H1 (cell line): ENCODE measurements at regions not wholly inside any gene's neighbourhood (a gene's known extent, or its start where the extent isn't known, plus 50 kb on each side); places are given as distances from the start of the nearest gene placed in this dataset.

Source experiments
- CTCF ChIA-PET: fragments of 300-600 bp; sonication (Branson Sonifier 250); formaldehyde crosslinking; loops from one replicate; lab custom pipeline; 2021; ENCODE audit not compliant: partially characterized antibody; lab: Charles Lee
- POLR2A ChIA-PET: fragments of 300-600 bp; sonication (Branson Sonifier 250); formaldehyde crosslinking; loops from one replicate; lab custom pipeline; 2021; ENCODE audit warnings: inconsistent platforms; ENCODE audit not compliant: partially characterized antibody; lab: Charles Lee
- DNase-seq, 2 experiments: peaks; one replicate each; pipeline versions ENCODE4 v3.0.0 to v3.0.0-alpha.2; 2010 to 2022; ENCODE audit warnings: low spot score in 2 of 2, low read depth in 1 of 2, mixed read lengths in 1 of 2
- FAIRE-seq: peaks from 2 replicates; lab custom pipeline; 2011; peaks lifted over from hg19 to GRCh38; lab: Jason Lieb, UNC
- H2AFZ ChIP-seq: 2 replicates; pipeline ENCODE4 v1.8.1; 2012; ENCODE audit warnings: low read length, inconsistent platforms
- H2AK5ac ChIP-seq: 2 replicates; pipeline ENCODE4 v1.6.1; 2013; ENCODE audit warnings: low read depth, low read length
- H2BK120ac ChIP-seq: replicated peaks from 2 replicates; pipeline ENCODE3; 2013; ENCODE audit warnings: low read depth, low read length, inconsistent platforms
- H2BK12ac ChIP-seq: 2 replicates; pipeline ENCODE4 v1.6.1; 2013; ENCODE audit warnings: low read depth, low read length
- H2BK15ac ChIP-seq: 2 replicates; pipeline ENCODE4 v1.6.1; 2013; ENCODE audit warnings: low read length
- H2BK20ac ChIP-seq: 2 replicates; pipeline ENCODE4 v1.6.1; 2013; ENCODE audit warnings: low read length
- H2BK5ac ChIP-seq: 2 replicates; pipeline ENCODE4 v1.6.1; 2013; ENCODE audit warnings: low read depth, low read length
- H3K14ac ChIP-seq: 2 replicates; pipeline ENCODE4 v1.6.1; 2013; ENCODE audit warnings: inconsistent platforms; ENCODE audit not compliant: insufficient read length
- H3K18ac ChIP-seq: 2 replicates; pipeline ENCODE4 v1.6.1; 2013; ENCODE audit warnings: low read length; ENCODE audit errors: extremely low read depth
- H3K23ac ChIP-seq: 2 replicates; pipeline ENCODE4 v1.6.1; 2013; ENCODE audit warnings: inconsistent platforms; ENCODE audit not compliant: insufficient read length
- H3K23me2 ChIP-seq: 2 replicates; pipeline ENCODE4 v1.6.1; 2013; ENCODE audit warnings: low read depth, low read length
- H3K27ac ChIP-seq: 2 replicates; pipeline ENCODE4 v1.6.1; 2011; ENCODE audit warnings: low read depth, low read length, inconsistent platforms
- H3K27me3 ChIP-seq, 4 experiments: replicated peaks in 1 of 4; 1 replicate in 1 of 4; 2 replicates in 3 of 4; pipeline versions ENCODE4 v1.6.1 to v1.8.1; 2011 to 2013; ENCODE audit warnings: low read length in 3 of 4, mild to moderate bottlenecking in 3 of 4, inconsistent platforms in 2 of 4, mixed read lengths in 2 of 4, moderate library complexity in 1 of 4; ENCODE audit not compliant: control insufficient read depth in 3 of 4, insufficient read depth in 3 of 4; ENCODE audit errors: extremely low read depth in 1 of 4
- H3K36me3 ChIP-seq, 4 experiments: 2 replicates each; pipeline versions ENCODE4 v1.6.1 to v1.8.1; 2011 to 2013; ENCODE audit warnings: mild to moderate bottlenecking in 4 of 4, low read length in 3 of 4, moderate library complexity in 2 of 4, control low read depth in 1 of 4, inconsistent platforms in 1 of 4; ENCODE audit not compliant: insufficient read depth in 4 of 4, control insufficient read depth in 2 of 4
- H3K4ac ChIP-seq: replicated peaks from 2 replicates; pipeline ENCODE3; 2013; ENCODE audit warnings: low read length, low read depth, mixed read lengths, inconsistent platforms; ENCODE audit not compliant: insufficient read length
- H3K4me1 ChIP-seq, 4 experiments: replicated peaks in 1 of 4; 1 replicate in 1 of 4; 2 replicates in 3 of 4; pipeline versions ENCODE4 v1.6.1 to v1.8.1; 2011 to 2013; ENCODE audit warnings: low read length in 3 of 4, inconsistent platforms in 2 of 4, mixed read lengths in 1 of 4; ENCODE audit not compliant: insufficient read depth in 4 of 4, control insufficient read depth in 3 of 4
- H3K4me2 ChIP-seq, 2 experiments: 2 replicates each; pipeline versions ENCODE4 v1.6.1 to v1.8.1; 2011 to 2013; ENCODE audit warnings: low read depth in 2 of 2, low read length in 2 of 2, control low read depth in 1 of 2, inconsistent platforms in 1 of 2, mild to moderate bottlenecking in 1 of 2; ENCODE audit not compliant: insufficient read depth in 1 of 2
- H3K4me3 ChIP-seq, 4 experiments: fragments of 200-600, 300-600 bp in 1 of 4; sonication (generic), shearing (Covaris generic), sonication (Bioruptor Twin) in 1 of 4; 2 replicates each; pipeline versions ENCODE4 v1.5.1 to v1.8.1; 2011 to 2016; ENCODE audit warnings: low read length in 4 of 4, low read depth in 3 of 4, control low read depth in 2 of 4, inconsistent platforms in 2 of 4, mild to moderate bottlenecking in 2 of 4, mixed read lengths in 1 of 4, moderate library complexity in 1 of 4; ENCODE audit not compliant: insufficient read depth in 2 of 4; ENCODE audit errors: extremely low read depth in 1 of 4
- H3K56ac ChIP-seq: replicated peaks from 2 replicates; pipeline ENCODE3; 2013; ENCODE audit warnings: low read depth, mild to moderate bottlenecking, mixed read lengths, low read length, inconsistent platforms; ENCODE audit not compliant: insufficient read length
- H3K79me1 ChIP-seq: 2 replicates; pipeline ENCODE4 v1.6.1; 2013; ENCODE audit warnings: low read depth, low read length, control low read depth
- H3K79me2 ChIP-seq, 2 experiments: 2 replicates each; pipeline versions ENCODE4 v1.6.1 to v1.8.1; 2012 to 2013; ENCODE audit warnings: low read length in 2 of 2, mild to moderate bottlenecking in 2 of 2, inconsistent platforms in 1 of 2; ENCODE audit not compliant: insufficient read depth in 2 of 2, control insufficient read depth in 1 of 2
- H3K9ac ChIP-seq, 4 experiments: replicated peaks in 1 of 4; 1 replicate in 1 of 4; 2 replicates in 3 of 4; pipeline versions ENCODE4 v1.6.1 to v1.8.1; 2011 to 2013; ENCODE audit warnings: low read depth in 3 of 4, low read length in 3 of 4, control low read depth in 2 of 4, mild to moderate bottlenecking in 2 of 4, moderate library complexity in 2 of 4, inconsistent platforms in 1 of 4; ENCODE audit errors: extremely low read depth in 1 of 4
- H3K9me3 ChIP-seq, 2 experiments: 2 replicates each; pipeline versions ENCODE4 v1.6.1 to v1.8.1; 2012 to 2013; ENCODE audit warnings: mild to moderate bottlenecking in 2 of 2, moderate library complexity in 2 of 2, control low read depth in 1 of 2, inconsistent platforms in 1 of 2, low read depth in 1 of 2, low read length in 1 of 2, mixed read lengths in 1 of 2; ENCODE audit not compliant: insufficient read depth in 2 of 2
- H4K20me1 ChIP-seq, 2 experiments: replicated peaks in 1 of 2; 2 replicates each; pipeline versions ENCODE3 to v1.8.1; 2011 to 2013; ENCODE audit warnings: inconsistent platforms in 2 of 2, low read length in 2 of 2, mild to moderate bottlenecking in 1 of 2; ENCODE audit not compliant: insufficient read depth in 2 of 2, control insufficient read depth in 1 of 2
- H4K5ac ChIP-seq: 2 replicates; pipeline ENCODE4 v1.6.1; 2013; ENCODE audit warnings: low read length, low read depth, mixed read lengths, inconsistent platforms; ENCODE audit not compliant: insufficient read length
- H4K8ac ChIP-seq: 2 replicates; pipeline ENCODE4 v1.8.0; 2013; ENCODE audit warnings: mild to moderate bottlenecking, moderate library complexity, low read length, inconsistent platforms; ENCODE audit not compliant: insufficient read depth; ENCODE audit errors: extremely low read depth
- H4K91ac ChIP-seq: replicated peaks from 2 replicates; pipeline ENCODE3; 2013; ENCODE audit warnings: low read length, mixed read lengths, inconsistent platforms; ENCODE audit not compliant: insufficient read length
- CEBPB ChIP-seq: IDR thresholded peaks from 2 replicates; pipeline ENCODE4 v1.6.1; 2012; ENCODE audit warnings: low read depth, low read length
- RXRA ChIP-seq: IDR thresholded peaks from 2 replicates; pipeline ENCODE4 v1.6.1; 2011; ENCODE audit warnings: low read depth, mild to moderate bottlenecking, low read length, moderate library complexity; ENCODE audit not compliant: insufficient read depth
- SIRT6 ChIP-seq: IDR thresholded peaks from one replicate; pipeline ENCODE4 v1.7.1; 2012; ENCODE audit warnings: low read length, inconsistent platforms
- SP4 ChIP-seq: IDR thresholded peaks from 2 replicates; pipeline ENCODE4 v1.6.1; 2012; ENCODE audit warnings: low read length, inconsistent platforms
- WGBS, 2 experiments: shearing (Covaris generic) in 1 of 2; methylation state at CpG; one replicate each; pipeline versions ENCODE4 v1.1.6 to v1.1.7; 2013 to 2015; ENCODE audit warnings: low lambda C conversion rate in 2 of 2, mixed read lengths in 2 of 2, inconsistent platforms in 1 of 2, low coverage in 1 of 2, missing lambda C conversion rate in 1 of 2; ENCODE audit not compliant: insufficient replicate concordance in 2 of 2, insufficient coverage in 1 of 2, insufficient read length in 1 of 2; ENCODE audit errors: extremely low coverage in 1 of 2, missing lambda C conversion rate in 1 of 2; 5-methylcytosine and 5-hydroxymethylcytosine counted together
- TF ChIP-seq, protein P1 (sequence below): IDR thresholded peaks from 2 replicates; pipeline ENCODE4 v1.6.1; 2012; ENCODE audit warnings: inconsistent platforms

DNA sequence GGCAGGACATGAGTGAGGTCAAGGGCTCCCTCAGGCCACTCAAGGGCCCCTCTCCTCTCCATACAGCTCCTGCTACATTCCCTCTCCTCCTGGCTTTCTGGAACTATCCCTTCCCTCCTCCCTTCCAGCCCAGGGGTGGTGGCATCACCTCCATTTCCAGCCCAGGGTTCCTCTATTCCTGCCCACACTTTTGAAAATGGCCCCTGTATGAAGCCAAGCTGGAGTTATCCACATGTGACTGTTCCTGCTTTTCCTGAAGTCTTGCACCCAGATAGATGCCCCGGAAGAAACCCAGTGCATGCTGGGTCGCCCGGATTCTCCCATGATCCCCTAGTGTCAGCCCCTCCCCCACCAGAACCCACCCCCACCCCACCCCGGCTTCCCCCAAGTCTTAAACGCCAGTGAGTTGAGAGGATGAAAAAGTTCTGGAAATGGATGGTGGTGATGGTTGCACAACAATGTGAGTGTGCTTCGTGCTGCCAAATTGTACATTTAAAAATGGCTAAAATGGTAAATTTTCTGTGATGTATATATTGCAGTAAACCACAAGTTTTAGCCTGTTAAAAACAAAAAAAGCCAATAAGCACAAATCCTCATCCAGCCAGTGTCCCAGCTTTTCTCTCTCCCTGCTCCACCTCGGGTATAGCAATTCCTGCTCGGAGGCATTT, 136.9 kb downstream of the SCARB1 start:
- Histone ChIP-seq H4K91ac (no peak overlapping the region), H4K20me1 (no peaks in the 10 kb centered on the region), H4K5ac (no peak overlapping the region), H3K18ac (no peak overlapping the region), H3K4me2 (no peak overlapping the region), H3K23ac (no peak overlapping the region), H3K4ac (no peak overlapping the region), H2BK20ac (no peak overlapping the region), H3K14ac (no peak overlapping the region), H3K27ac (no peak overlapping the region), H3K4me1 (no peaks in the 10 kb centered on the region), H2BK12ac (no peak overlapping the region), H3K4me3 (no peak overlapping the region), H2AK5ac (no peak overlapping the region), H3K79me2 (no peaks in the 10 kb centered on the region), H3K9me3 (no peaks in the 10 kb centered on the region; a peak in 1 of 4 replicates), H3K27me3 (no peaks in the 10 kb centered on the region), H2BK15ac (no peak overlapping the region), H3K56ac (no peak overlapping the region), H3K36me3 (no peaks in the 10 kb centered on the region), H3K79me1 (no peaks in the 10 kb centered on the region; the same call in 1 of the 2 replicates), H3K23me2 (no peaks in the 10 kb centered on the region), H2BK120ac (peak overlapping the region; percentile 35), H2BK5ac (no peak overlapping the region), H2AFZ (no peak overlapping the region), H3K9ac (no peak overlapping the region), H4K8ac (no peak overlapping the region)
- no peak for FAIRE-seq
- TF ChIP-seq CEBPB (no peak), RXRA (no peak), SP4 (no peak), SIRT6 (no peak)
- TF ChIP-seq, protein P1, sequence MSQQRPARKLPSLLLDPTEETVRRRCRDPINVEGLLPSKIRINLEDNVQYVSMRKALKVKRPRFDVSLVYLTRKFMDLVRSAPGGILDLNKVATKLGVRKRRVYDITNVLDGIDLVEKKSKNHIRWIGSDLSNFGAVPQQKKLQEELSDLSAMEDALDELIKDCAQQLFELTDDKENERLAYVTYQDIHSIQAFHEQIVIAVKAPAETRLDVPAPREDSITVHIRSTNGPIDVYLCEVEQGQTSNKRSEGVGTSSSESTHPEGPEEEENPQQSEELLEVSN: no peak
- no peak for DNase-seq
- CTCF ChIA-PET: interaction anchor here (1.2 to 2.2 kb wide), 3 partner anchors 11 to 42 kb away, joined by 3 to 5 read pairs (median 3); no protein-coding TSS in a partner anchor
- POLR2A ChIA-PET: interaction anchor here (1.1 kb wide), 1 partner anchor 44 kb away, joined by 3 read pairs; no protein-coding TSS in a partner anchor
- 93% methylated on average over 8 of the region's 8 CpGs; no CpG with 5 or more reads in 1 of the 2 experiments for WGBS, 2 experiments
